ENCODE measurements at regions not wholly inside any gene's neighbourhood (a gene's known extent, or its start where the extent isn't known, plus 50 kb on each side); places are given as distances from the start of the nearest gene placed in this dataset.
"Not testable (repeated sequence)": the region's sequence is repeated elsewhere in the genome, so short reads cannot be mapped to it uniquely, and the experiment has no call there.

DNA sequence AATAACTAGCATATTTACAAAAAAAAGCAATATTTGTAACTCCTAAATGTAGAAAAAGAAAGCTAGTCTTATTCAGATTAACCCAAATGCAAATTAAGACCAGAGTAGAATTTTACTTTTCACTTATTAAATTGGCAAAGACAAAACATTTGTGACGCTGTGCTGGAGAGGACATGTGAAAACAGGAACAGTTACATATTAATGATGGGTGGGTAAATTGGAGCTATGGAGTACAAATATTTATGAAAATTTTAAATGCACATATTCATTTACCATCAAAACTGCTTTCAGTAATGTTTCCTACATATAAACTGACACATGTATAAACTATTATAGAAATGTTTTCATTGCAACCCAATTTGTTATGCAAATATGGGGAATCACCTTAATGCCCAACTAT is 278.9 kb upstream of the POU1F1 start:
- TF ChIP-seq, protein P1, sequence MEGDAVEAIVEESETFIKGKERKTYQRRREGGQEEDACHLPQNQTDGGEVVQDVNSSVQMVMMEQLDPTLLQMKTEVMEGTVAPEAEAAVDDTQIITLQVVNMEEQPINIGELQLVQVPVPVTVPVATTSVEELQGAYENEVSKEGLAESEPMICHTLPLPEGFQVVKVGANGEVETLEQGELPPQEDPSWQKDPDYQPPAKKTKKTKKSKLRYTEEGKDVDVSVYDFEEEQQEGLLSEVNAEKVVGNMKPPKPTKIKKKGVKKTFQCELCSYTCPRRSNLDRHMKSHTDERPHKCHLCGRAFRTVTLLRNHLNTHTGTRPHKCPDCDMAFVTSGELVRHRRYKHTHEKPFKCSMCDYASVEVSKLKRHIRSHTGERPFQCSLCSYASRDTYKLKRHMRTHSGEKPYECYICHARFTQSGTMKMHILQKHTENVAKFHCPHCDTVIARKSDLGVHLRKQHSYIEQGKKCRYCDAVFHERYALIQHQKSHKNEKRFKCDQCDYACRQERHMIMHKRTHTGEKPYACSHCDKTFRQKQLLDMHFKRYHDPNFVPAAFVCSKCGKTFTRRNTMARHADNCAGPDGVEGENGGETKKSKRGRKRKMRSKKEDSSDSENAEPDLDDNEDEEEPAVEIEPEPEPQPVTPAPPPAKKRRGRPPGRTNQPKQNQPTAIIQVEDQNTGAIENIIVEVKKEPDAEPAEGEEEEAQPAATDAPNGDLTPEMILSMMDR (IDR thresholded peaks at IDR 0.05; ENCODE audit: low read length, missing control alignments) = no peak
- no peak overlapping the region for H3K4me3 ChIP-seq (replicated peaks; ENCODE audit: low read depth, low read length)
- DNase-seq (ENCODE audit: low read depth) = no peak

GRCh38 chr3:87553058-87553457 is 276.7 kb upstream of the POU1F1 start:
- TF ChIP-seq, protein P1 (IDR thresholded peaks at IDR 0.05; ENCODE audit: low read length, missing control alignments) = no peak
- no peak overlapping the region for H3K4me3 ChIP-seq (replicated peaks; ENCODE audit: low read depth, low read length)
- no peak for DNase-seq (ENCODE audit: low read depth)

DNA sequence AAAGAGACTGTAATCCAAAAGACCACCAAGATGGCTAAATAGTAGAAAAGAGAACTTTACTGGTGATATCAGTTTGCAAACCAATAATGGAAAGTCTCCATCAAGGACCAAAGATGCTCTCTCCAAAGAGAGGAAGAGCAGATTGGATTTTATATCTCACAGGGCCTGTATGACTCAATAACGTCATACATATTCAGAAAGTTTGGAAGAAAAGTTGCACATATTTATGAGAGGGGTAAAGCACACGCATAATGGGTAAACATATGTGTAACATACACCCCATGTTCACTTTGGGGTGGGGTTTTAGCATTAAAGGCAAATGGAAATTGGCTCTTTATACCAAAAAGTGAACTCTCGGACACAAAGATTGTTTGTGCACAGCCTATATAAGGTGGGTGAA is 274.5 kb upstream of the POU1F1 start:
- TF ChIP-seq, protein P1 (IDR thresholded peaks at IDR 0.05; ENCODE audit: low read length, missing control alignments) = no peak
- DNase-seq (ENCODE audit: low read depth) = no peak
- H3K4me3 ChIP-seq (replicated peaks; ENCODE audit: low read depth, low read length) = no peak overlapping the region

GRCh38 chr3:87549208-87549607 is 272.8 kb upstream of the POU1F1 start:
- no peak for DNase-seq (ENCODE audit: low read depth)
- TF ChIP-seq, protein P1 (IDR thresholded peaks at IDR 0.05; ENCODE audit: low read length, missing control alignments) = no peak
- H3K4me3 ChIP-seq (replicated peaks; ENCODE audit: low read depth, low read length) = no peak overlapping the region

- TF ChIP-seq, protein P1 (IDR thresholded peaks at IDR 0.05; ENCODE audit: low read length, missing control alignments) = no peak
- H3K4me3 ChIP-seq (replicated peaks; ENCODE audit: low read depth, low read length) = no peak overlapping the region
- DNase-seq (ENCODE audit: low read depth) = no peak
Observed at GRCh38 chr3:87548271-87548670, 271.9 kb upstream of the POU1F1 start.

DNA sequence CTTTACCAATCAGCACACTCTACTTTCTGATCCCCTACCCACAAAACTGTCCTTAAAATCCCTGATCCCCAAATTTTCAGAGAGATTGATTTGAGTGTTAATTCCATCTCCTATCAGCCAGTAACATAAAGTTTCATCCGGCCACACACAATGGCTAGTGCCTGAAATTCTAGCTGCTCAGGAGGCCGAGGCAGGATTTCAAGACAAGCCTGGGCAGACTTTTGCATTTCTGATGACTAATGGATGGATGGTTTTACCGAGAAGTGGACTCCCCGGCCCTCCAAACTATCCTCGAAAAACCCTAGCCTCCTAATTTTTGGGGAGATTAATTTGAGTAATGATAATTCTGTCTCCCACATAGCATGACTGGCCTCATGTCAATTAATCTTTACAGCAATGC is 269.8 kb upstream of the POU1F1 start:
- no peak overlapping the region for H3K4me3 ChIP-seq (replicated peaks; ENCODE audit: low read depth, low read length)
- TF ChIP-seq, protein P1 (IDR thresholded peaks at IDR 0.05; ENCODE audit: low read length, missing control alignments) = no peak
- no peak for DNase-seq (ENCODE audit: low read depth)

GRCh38 chr3:87543408-87543807 is 267.0 kb upstream of the POU1F1 start:
- not testable (repeated sequence) for DNase-seq (ENCODE audit: low read depth); H3K4me3 ChIP-seq (replicated peaks; ENCODE audit: low read depth, low read length)

GRCh38 chr3:87541723-87542122 is 265.3 kb upstream of the POU1F1 start:
- no peak for DNase-seq (ENCODE audit: low read depth)
- no peak overlapping the region for H3K4me3 ChIP-seq (replicated peaks; ENCODE audit: low read depth, low read length)
- TF ChIP-seq, protein P1 (IDR thresholded peaks at IDR 0.05; ENCODE audit: low read length, missing control alignments) = no peak

- H3K4me3 ChIP-seq (replicated peaks; ENCODE audit: low read depth, low read length); DNase-seq (ENCODE audit: low read depth): not testable (repeated sequence)
Observed at GRCh38 chr3:87538722-87539121, 262.3 kb upstream of the POU1F1 start.
